GM12878 (cell line): ENCODE measurements at regions not wholly inside any gene's neighbourhood (a gene's known extent, or its start where the extent isn't known, plus 50 kb on each side); places are given as distances from the start of the nearest gene placed in this dataset.

ENCODE experiments used
- ATAC-seq: fragments of 200-7000 bp; cut with Tn5 transposase; 3 replicates; pipeline ENCODE4 v1.9.1; 2020; ENCODE audit warnings: mild to moderate bottlenecking, moderate library complexity
- BruUV-seq: library from RNA; stranded (reverse); fragments of 400-500 nt; replicated peaks from 2 replicates; lab custom pipeline; 2021; lab: Mats Ljungman, UMichigan
- CTCF ChIA-PET: fragments of 300-600 bp; sonication (Branson Sonifier 250); formaldehyde crosslinking; extraction: SDS; loops from one replicate; lab custom pipeline; 2021; ENCODE audit warnings: inconsistent platforms; lab: Yijun Ruan, JAX
- POLR2A ChIA-PET: fragments of 350-600 bp; formaldehyde crosslinking; extraction: SDS; loops from one replicate; lab custom pipeline; 2021; ENCODE audit warnings: inconsistent platforms; lab: Charles Lee
- RAD21 ChIA-PET: fragments of 300-600 bp; sonication (Branson Sonifier 250); formaldehyde crosslinking; loops from one replicate; lab custom pipeline; 2023; ENCODE audit warnings: antibody characterized with exemption; ENCODE audit not compliant: unreplicated experiment; lab: Charles Lee
- SMC1A ChIA-PET: fragments of 300-600 bp; sonication (Branson Sonifier 250); formaldehyde crosslinking; loops from one replicate; lab custom pipeline; 2023; ENCODE audit not compliant: unreplicated experiment, uncharacterized antibody; lab: Charles Lee
- DNase-seq: peaks from one replicate; pipeline ENCODE4 v3.0.0-alpha.2; 2011; ENCODE audit warnings: low read depth, low spot score
- FAIRE-seq: peaks from 3 replicates; lab custom pipeline; 2011; peaks lifted over from hg19 to GRCh38; lab: Jason Lieb, UNC
- H2AFZ ChIP-seq: 2 replicates; pipeline ENCODE4 v1.6.0; 2011; ENCODE audit warnings: low read depth, low read length, control low read depth; ENCODE audit not compliant: control insufficient read depth
- H3K27ac ChIP-seq: 2 replicates; pipeline ENCODE4 v1.5.1; 2011; ENCODE audit warnings: control low read depth; ENCODE audit not compliant: control insufficient read depth, insufficient read depth
- H3K27me3 ChIP-seq, 2 experiments: replicated peaks in 1 of 2; 2 replicates each; pipeline versions ENCODE4 v1.6.0 to v1.6.1; 2011; ENCODE audit warnings: low read length in 1 of 2; ENCODE audit not compliant: control insufficient read depth in 2 of 2, insufficient read depth in 2 of 2
- H3K36me3 ChIP-seq, 2 experiments: 2 replicates each; pipeline ENCODE4 v1.5.1; 2011; ENCODE audit warnings: low read length in 1 of 2; ENCODE audit not compliant: control insufficient read depth in 2 of 2, insufficient read depth in 2 of 2
- H3K4me1 ChIP-seq: 2 replicates; pipeline ENCODE4 v1.6.1; 2011; ENCODE audit warnings: mild to moderate bottlenecking, low read length, moderate library complexity, mixed read lengths; ENCODE audit not compliant: control insufficient read depth, insufficient read depth
- H3K4me2 ChIP-seq: 2 replicates; pipeline ENCODE4 v1.6.0; 2011; ENCODE audit warnings: control low read depth; ENCODE audit not compliant: control insufficient read depth, insufficient read depth
- H3K4me3 ChIP-seq: fragments of 200-600 bp; sonication (generic); 2 replicates; pipeline ENCODE4 v1.5.1; 2016
- H3K79me2 ChIP-seq: 2 replicates; pipeline ENCODE4 v1.6.0; 2011; ENCODE audit warnings: low read length; ENCODE audit not compliant: control insufficient read depth, insufficient read depth
- H3K9ac ChIP-seq: 2 replicates; pipeline ENCODE4 v1.8.0; 2011; ENCODE audit warnings: low read length, control low read depth, mixed read lengths; ENCODE audit not compliant: control insufficient read depth, insufficient read depth
- H3K9me3 ChIP-seq: replicated peaks from 3 replicates; pipeline ENCODE4 v1.5.1; 2011; ENCODE audit warnings: mild to moderate bottlenecking, low read length; ENCODE audit not compliant: control insufficient read depth, insufficient read depth
- H4K20me1 ChIP-seq: 2 replicates; pipeline ENCODE4 v1.6.0; 2011; ENCODE audit not compliant: control insufficient read depth, insufficient read depth
- BMI1 ChIP-seq: fragments of 450-650 bp; IDR thresholded peaks from 2 replicates; pipeline ENCODE4 v1.6.1; 2016; ENCODE audit warnings: mild to moderate bottlenecking, moderate library complexity, borderline replicate concordance
- CBFB ChIP-seq: IDR thresholded peaks from 2 replicates; pipeline ENCODE4 v1.6.1; 2016; ENCODE audit warnings: antibody characterized with exemption, low read depth
- CBX3 ChIP-seq: fragments of 200-600 bp; sonication (generic); IDR thresholded peaks from 2 replicates; pipeline ENCODE4 v1.6.1; 2016; ENCODE audit warnings: low read depth, borderline replicate concordance
- CBX5 ChIP-seq: sonication (generic); IDR thresholded peaks from 2 replicates; pipeline ENCODE4 v1.6.1; 2016; ENCODE audit warnings: low read depth, moderate library complexity, mild to moderate bottlenecking, inconsistent platforms
- CREM ChIP-seq: IDR thresholded peaks from 2 replicates; pipeline ENCODE4 v1.6.1; 2014; ENCODE audit warnings: antibody characterized with exemption, low read depth
- CTCF ChIP-seq, 3 experiments: IDR thresholded peaks in 2 of 3; conservative IDR thresholded peaks in 1 of 3; 2 replicates each; pipeline ENCODE4 v1.5.1; 2011; ENCODE audit warnings: low read depth in 3 of 3, low read length in 3 of 3, mild to moderate bottlenecking in 3 of 3, control low read depth in 2 of 3, moderate library complexity in 2 of 3, inconsistent platforms in 1 of 3, mixed read lengths in 1 of 3; ENCODE audit not compliant: control insufficient read depth in 2 of 3, insufficient read depth in 1 of 3; ENCODE audit errors: extremely low read depth in 1 of 3
- DPF2 ChIP-seq: fragments of 450-650 bp; IDR thresholded peaks from 2 replicates; pipeline ENCODE4 v1.6.1; 2017; ENCODE audit warnings: mild to moderate bottlenecking
- KLF5 ChIP-seq: fragments of 450-650 bp; IDR thresholded peaks from 2 replicates; pipeline ENCODE4 v1.6.1; 2014; ENCODE audit warnings: mild to moderate bottlenecking; ENCODE audit not compliant: partially characterized antibody
- MEF2B ChIP-seq: fragments of 450-650 bp; IDR thresholded peaks from 2 replicates; pipeline ENCODE4 v1.6.1; 2018; ENCODE audit warnings: mild to moderate bottlenecking, moderate library complexity; ENCODE audit not compliant: partially characterized antibody, poor library complexity, severe bottlenecking
- POU2F2 ChIP-seq: IDR thresholded peaks from 3 replicates; pipeline ENCODE4 v1.6.1; 2011; ENCODE audit warnings: low read depth, mild to moderate bottlenecking, low read length, borderline replicate concordance
- RUNX3 ChIP-seq: IDR thresholded peaks from 2 replicates; pipeline ENCODE4 v1.6.1; 2012; ENCODE audit warnings: low read length, inconsistent platforms
- SMAD5 ChIP-seq: IDR thresholded peaks from 2 replicates; pipeline ENCODE4 v1.6.1; 2016; ENCODE audit warnings: antibody characterized with exemption, low read depth
- SUPT20H ChIP-seq: IDR thresholded peaks from 2 replicates; pipeline ENCODE4 v1.6.1; 2011; ENCODE audit warnings: low read depth, mild to moderate bottlenecking, low read length, moderate library complexity, borderline replicate concordance; ENCODE audit not compliant: control insufficient read depth
- TARDBP ChIP-seq: IDR thresholded peaks from 2 replicates; pipeline ENCODE4 v1.6.1; 2016; ENCODE audit warnings: borderline replicate concordance
- TCF12 ChIP-seq: IDR thresholded peaks from 2 replicates; pipeline ENCODE4 v1.6.1; 2011; ENCODE audit warnings: low read depth, mild to moderate bottlenecking, low read length
- ZNF207 ChIP-seq: fragments of 450-650 bp; IDR thresholded peaks from 2 replicates; pipeline ENCODE4 v1.6.1; 2014; ENCODE audit warnings: antibody characterized with exemption, mild to moderate bottlenecking, borderline replicate concordance
- WGBS: methylation state at CpG from one replicate; pipeline ENCODE4 v1.1.6; 2016; ENCODE audit warnings: low lambda C conversion rate; ENCODE audit not compliant: insufficient replicate concordance, insufficient coverage; ENCODE audit errors: missing lambda C conversion rate; 5-methylcytosine and 5-hydroxymethylcytosine counted together
- in situ Hi-C: fragments of 300-500 bp; cut with MboI; formaldehyde crosslinking; loops from 9 replicates; pipeline ENCODE4 v1.14.3; 2018; ENCODE audit warnings: mixed read lengths
- intact Hi-C: fragments of 100-400 bp; cut with micrococcal nuclease; formaldehyde crosslinking; loops from one replicate; pipeline ENCODE4 v1.14.2; 2022; ENCODE audit not compliant: unreplicated experiment

GRCh38 chr6:44622956-44623355 lies 235.4 kb downstream of the CDC5L start:
- ChIA-PET CTCF (no interaction called here), POLR2A (no interaction called here), SMC1A (no interaction called here), RAD21 (no interaction called here)
- H3K9me3 ChIP-seq: no peaks in the 10 kb centered on the region
- no peak for TF ChIP-seq TARDBP
- TF ChIP-seq ZNF207: no peak
- no peak for TF ChIP-seq CREM
- no peak for TF ChIP-seq BMI1
- TF ChIP-seq CBX5: no peak
- TF ChIP-seq SMAD5: no peak
- DNase-seq (no peak), ATAC-seq (no peak), FAIRE-seq (no peak)
- H3K4me3 ChIP-seq: no peak overlapping the region
- H3K79me2 ChIP-seq: no peaks in the 10 kb centered on the region
- H3K4me2 ChIP-seq: no peak overlapping the region
- no peak overlapping the region for H3K27ac ChIP-seq
- no peak overlapping the region for H2AFZ ChIP-seq
- H3K27me3 ChIP-seq: no peaks in the 10 kb centered on the region; a peak in 1 of 4 replicates
- intact Hi-C loops (no loop called here), in situ Hi-C loops (no loop called here)
- BruUV-seq: no TSS peak
- H3K36me3 ChIP-seq: no peaks in the 10 kb centered on the region
- H3K4me1 ChIP-seq: no peaks in the 10 kb centered on the region
- H3K9ac ChIP-seq: no peak overlapping the region
- no peaks in the 10 kb centered on the region for H4K20me1 ChIP-seq
- 22% methylated on average over 2 of the region's 2 CpGs for WGBS

- Histone ChIP-seq H3K4me3 (no peak overlapping the region), H3K9ac (no peak overlapping the region), H2AFZ (no peak overlapping the region), H3K36me3 (no peaks in the 10 kb centered on the region), H3K27ac (no peak overlapping the region), H3K9me3 (no peaks in the 10 kb centered on the region), H3K4me2 (no peak overlapping the region), H3K4me1 (no peaks in the 10 kb centered on the region), H3K79me2 (no peaks in the 10 kb centered on the region), H4K20me1 (no peaks in the 10 kb centered on the region), H3K27me3 (no peaks in the 10 kb centered on the region)
- ChIA-PET RAD21 (no interaction called here), SMC1A (no interaction called here), CTCF (interaction anchor here (0.7 kb wide), 1 partner anchor 154 kb away, joined by 3 read pairs; no protein-coding TSS in a partner anchor), POLR2A (no interaction called here)
- in situ Hi-C loops: no loop called here
- no TSS peak for BruUV-seq
- FAIRE-seq: no peak
- 10% methylated on average over 5 of the region's 5 CpGs for WGBS
- no peak for DNase-seq
- intact Hi-C loops: no loop called here
- ATAC-seq: no peak
- TF ChIP-seq SUPT20H (no peak), POU2F2 (no peak), CBX3 (no peak), RUNX3 (no peak), DPF2 (no peak), MEF2B (no peak), CBFB (no peak), TCF12 (no peak), CTCF (IDR thresholded peaks at IDR 0.05 in 2 of 3, conservative IDR thresholded peaks at IDR 0.05 in 1 of 3; ENCODE audit: control insufficient read depth in 2 of 3, extremely low read depth in 1 of 3, insufficient read depth in 1 of 3, low read depth in 3 of 3, low read length in 3 of 3) (no peak), KLF5 (no peak)
Observed at GRCh38 chr6:44624226-44624625, 236.7 kb downstream of the CDC5L start.
